ENCODE measurements at regions not wholly inside any gene's neighbourhood (a gene's known extent, or its start where the extent isn't known, plus 50 kb on each side); places are given as distances from the start of the nearest gene placed in this dataset.

DNA sequence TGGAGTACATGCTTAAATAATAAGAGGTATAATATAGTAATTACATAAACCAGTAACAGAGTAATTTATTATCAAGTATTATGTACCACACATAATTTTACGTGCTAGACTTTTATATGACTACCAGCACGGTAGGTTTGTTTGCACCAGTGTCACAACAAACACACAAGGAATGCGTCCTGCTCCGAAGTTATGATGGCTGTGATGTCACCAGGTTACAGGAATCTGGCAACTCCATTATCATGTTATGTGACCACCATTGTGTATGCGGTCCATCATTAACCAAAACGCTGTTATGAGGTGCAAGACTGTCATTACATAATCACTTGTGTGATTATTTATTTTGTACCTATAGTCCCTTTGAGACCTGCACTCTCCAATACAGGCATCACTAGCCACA, 235.2 kb upstream of the PMEPA1 start:
- no peaks in the 10 kb centered on the region for H3K4me1 ChIP-seq (ENCODE audit: control insufficient read depth in 1 of 2, insufficient read depth in 2 of 2, low read length in 2 of 2)
- intact Hi-C loops (cut with micrococcal nuclease) = no loop called here
- H3K9me3 ChIP-seq (ENCODE audit: control insufficient read depth in 1 of 2, insufficient read depth in 1 of 2, low read depth in 1 of 2, low read length in 2 of 2) = no peaks in the 10 kb centered on the region
- no peaks in the 10 kb centered on the region for H3K79me2 ChIP-seq (ENCODE audit: insufficient read depth, low read length)
- no TSS peak for BruUV-seq (replicated peaks)
- no peak overlapping the region for H2AFZ ChIP-seq (ENCODE audit: low read depth, low read length, poor library complexity, severe bottlenecking)
- no peak overlapping the region for H3K9ac ChIP-seq (ENCODE audit: low read length)
- no peaks in the 10 kb centered on the region for H3K9me2 ChIP-seq (ENCODE audit: insufficient read depth)
- ATAC-seq = no peak
- ChIA-PET RAD21 (ENCODE audit: low non-redundant PET in 1 of 2, low total read pairs in 2 of 2, uncharacterized antibody in 2 of 2, unreplicated experiment in 2 of 2) (no interaction called here), CTCF (no interaction called here), POLR2A (no interaction called here)
- H3K36me3 ChIP-seq (ENCODE audit: control insufficient read depth in 1 of 2, insufficient read depth in 2 of 2, low read length in 2 of 2) = no peaks in the 10 kb centered on the region
- no peak overlapping the region for H3K4me3 ChIP-seq (replicated peaks in 1 of 2; ENCODE audit: low read depth in 1 of 2, low read length in 2 of 2)
- no peak overlapping the region for H3K27ac ChIP-seq (ENCODE audit: low read depth, low read length)
- TF ChIP-seq, protein P1, sequence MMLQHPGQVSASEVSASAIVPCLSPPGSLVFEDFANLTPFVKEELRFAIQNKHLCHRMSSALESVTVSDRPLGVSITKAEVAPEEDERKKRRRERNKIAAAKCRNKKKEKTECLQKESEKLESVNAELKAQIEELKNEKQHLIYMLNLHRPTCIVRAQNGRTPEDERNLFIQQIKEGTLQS (IDR thresholded peaks at IDR 0.05) = no peak
- TF ChIP-seq CBX3 (IDR thresholded peaks at IDR 0.05; ENCODE audit: low read depth) (no peak), ZNF274 (IDR thresholded peaks at IDR 0.05; ENCODE audit: low read depth, low read length) (no peak)
- H3K27me3 ChIP-seq (ENCODE audit: insufficient read depth, low read length) = peaks cover 26% of the 10 kb centered on the region; the same call in 1 of the 2 replicates
- H3K4me2 ChIP-seq (ENCODE audit: low read length) = no peak overlapping the region
- H4K20me1 ChIP-seq (ENCODE audit: insufficient read depth) = no peaks in the 10 kb centered on the region
- no peak for DNase-seq (ENCODE audit: low read depth, low spot score)

DNA sequence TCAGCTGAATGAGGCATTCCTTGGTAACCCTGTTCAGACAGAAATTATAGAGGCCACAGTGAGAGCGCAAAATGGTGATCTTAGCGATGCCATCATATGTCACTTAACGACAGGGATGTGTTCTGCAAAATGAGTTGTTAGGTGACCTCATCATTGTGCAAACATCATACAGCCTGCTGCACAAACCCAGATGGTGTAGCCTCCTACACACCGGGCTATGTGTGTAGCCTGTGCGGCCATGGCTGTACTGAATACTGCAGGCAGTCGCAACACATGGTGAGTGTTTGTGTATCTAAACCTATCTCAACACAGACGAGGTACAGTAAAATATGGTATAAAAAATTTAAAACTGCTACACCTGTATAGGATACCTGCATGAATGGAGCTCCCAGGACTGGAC, 234.1 kb upstream of the PMEPA1 start:
- Histone ChIP-seq H4K20me1 (ENCODE audit: insufficient read depth) (no peaks in the 10 kb centered on the region), H3K4me2 (ENCODE audit: low read length) (no peak overlapping the region), H3K9ac (ENCODE audit: low read length) (no peak overlapping the region), H2AFZ (ENCODE audit: low read depth, low read length, poor library complexity, severe bottlenecking) (no peak overlapping the region), H3K9me2 (ENCODE audit: insufficient read depth) (no peaks in the 10 kb centered on the region), H3K27me3 (ENCODE audit: insufficient read depth, low read length) (peaks cover 27% of the 10 kb centered on the region; the same call in 1 of the 2 replicates), H3K9me3 (ENCODE audit: control insufficient read depth in 1 of 2, insufficient read depth in 1 of 2, low read depth in 1 of 2, low read length in 2 of 2) (no peaks in the 10 kb centered on the region), H3K4me3 (replicated peaks in 1 of 2; ENCODE audit: low read depth in 1 of 2, low read length in 2 of 2) (no peak overlapping the region), H3K27ac (ENCODE audit: low read depth, low read length) (no peak overlapping the region), H3K36me3 (ENCODE audit: control insufficient read depth in 1 of 2, insufficient read depth in 2 of 2, low read length in 2 of 2) (no peaks in the 10 kb centered on the region), H3K79me2 (ENCODE audit: insufficient read depth, low read length) (no peaks in the 10 kb centered on the region), H3K4me1 (ENCODE audit: control insufficient read depth in 1 of 2, insufficient read depth in 2 of 2, low read length in 2 of 2) (no peaks in the 10 kb centered on the region)
- no peak for DNase-seq (ENCODE audit: low read depth, low spot score)
- ChIA-PET POLR2A (no interaction called here), RAD21 (ENCODE audit: low non-redundant PET in 1 of 2, low total read pairs in 2 of 2, uncharacterized antibody in 2 of 2, unreplicated experiment in 2 of 2) (no interaction called here), CTCF (no interaction called here)
- TF ChIP-seq RAD21 (IDR thresholded peaks at IDR 0.05; ENCODE audit: low read depth) = no peak
- TF ChIP-seq, protein P1 (IDR thresholded peaks at IDR 0.05) = no peak
- TF ChIP-seq EZH2 (IDR thresholded peaks at IDR 0.05) = no peak
- no peak for TF ChIP-seq CEBPB (IDR thresholded peaks at IDR 0.05; ENCODE audit: low read depth)
- TF ChIP-seq SRF (IDR thresholded peaks at IDR 0.05; ENCODE audit: low read depth) = no peak
- TF ChIP-seq SP1 (IDR thresholded peaks at IDR 0.05; ENCODE audit: low read depth) = no peak
- TF ChIP-seq POLR2AphosphoS5 (IDR thresholded peaks at IDR 0.05; ENCODE audit: low read depth, low read length) = no peak
- TF ChIP-seq, protein P2, sequence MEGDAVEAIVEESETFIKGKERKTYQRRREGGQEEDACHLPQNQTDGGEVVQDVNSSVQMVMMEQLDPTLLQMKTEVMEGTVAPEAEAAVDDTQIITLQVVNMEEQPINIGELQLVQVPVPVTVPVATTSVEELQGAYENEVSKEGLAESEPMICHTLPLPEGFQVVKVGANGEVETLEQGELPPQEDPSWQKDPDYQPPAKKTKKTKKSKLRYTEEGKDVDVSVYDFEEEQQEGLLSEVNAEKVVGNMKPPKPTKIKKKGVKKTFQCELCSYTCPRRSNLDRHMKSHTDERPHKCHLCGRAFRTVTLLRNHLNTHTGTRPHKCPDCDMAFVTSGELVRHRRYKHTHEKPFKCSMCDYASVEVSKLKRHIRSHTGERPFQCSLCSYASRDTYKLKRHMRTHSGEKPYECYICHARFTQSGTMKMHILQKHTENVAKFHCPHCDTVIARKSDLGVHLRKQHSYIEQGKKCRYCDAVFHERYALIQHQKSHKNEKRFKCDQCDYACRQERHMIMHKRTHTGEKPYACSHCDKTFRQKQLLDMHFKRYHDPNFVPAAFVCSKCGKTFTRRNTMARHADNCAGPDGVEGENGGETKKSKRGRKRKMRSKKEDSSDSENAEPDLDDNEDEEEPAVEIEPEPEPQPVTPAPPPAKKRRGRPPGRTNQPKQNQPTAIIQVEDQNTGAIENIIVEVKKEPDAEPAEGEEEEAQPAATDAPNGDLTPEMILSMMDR (IDR thresholded peaks at IDR 0.05 in 2 of 3, conservative IDR thresholded peaks at IDR 0.05 in 1 of 3; ENCODE audit: borderline replicate concordance in 1 of 3, insufficient read depth in 1 of 3, low read depth in 2 of 3, low read length in 2 of 3) = no peak
- no peak for TF ChIP-seq TCF7L2 (IDR thresholded peaks at IDR 0.05; ENCODE audit: borderline replicate concordance, extremely low read depth, insufficient read depth, insufficient read length)
- intact Hi-C loops (cut with micrococcal nuclease) = no loop called here
- no TSS peak for BruUV-seq (replicated peaks)
- no peak for ATAC-seq

Data from HCT116 (cell line).